ENCODE measurements at regions not wholly inside any gene's neighbourhood (a gene's known extent, or its start where the extent isn't known, plus 50 kb on each side); places are given as distances from the start of the nearest gene placed in this dataset.

- ATAC-seq = no peak
Measured at GRCh38 chr12:91566328-91567099, 383.9 kb upstream of the DCN start.

DNA sequence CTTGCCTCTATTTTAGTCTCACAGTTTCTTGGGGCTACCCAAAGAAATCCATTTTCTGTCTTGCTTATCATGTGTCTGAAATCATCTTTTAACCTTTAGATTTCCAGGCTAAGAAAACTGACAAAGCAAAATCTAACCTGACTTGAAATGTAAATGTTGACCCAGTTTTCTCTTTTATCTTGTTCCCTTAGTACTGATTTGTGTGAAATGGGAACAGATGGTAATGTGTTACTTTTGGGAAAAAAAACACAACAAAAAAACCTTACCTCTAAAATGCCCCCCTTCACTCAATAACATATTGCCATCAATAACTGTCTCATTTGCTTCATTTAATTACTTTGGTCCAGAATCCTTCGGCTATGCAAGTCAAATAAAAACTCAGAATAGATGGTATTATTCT, 383.2 kb upstream of the DCN start:
- no peak for ATAC-seq

GRCh38 chr12:91565246-91565645, 382.6 kb upstream of the DCN start:
- ATAC-seq = peak in 1 of 2 donors; percentile 30

GRCh38 chr12:91563011-91563765, 380.6 kb upstream of the DCN start:
- no peak for ATAC-seq

- peak; percentile 76 to 78 for ATAC-seq
Measured at GRCh38 chr12:91562476-91562875, 379.9 kb upstream of the DCN start.

GRCh38 chr12:91561958-91562325, 379.3 kb upstream of the DCN start:
- ATAC-seq = no peak

GRCh38 chr12:91561301-91561957, 378.8 kb upstream of the DCN start:
- no peak for ATAC-seq

DNA sequence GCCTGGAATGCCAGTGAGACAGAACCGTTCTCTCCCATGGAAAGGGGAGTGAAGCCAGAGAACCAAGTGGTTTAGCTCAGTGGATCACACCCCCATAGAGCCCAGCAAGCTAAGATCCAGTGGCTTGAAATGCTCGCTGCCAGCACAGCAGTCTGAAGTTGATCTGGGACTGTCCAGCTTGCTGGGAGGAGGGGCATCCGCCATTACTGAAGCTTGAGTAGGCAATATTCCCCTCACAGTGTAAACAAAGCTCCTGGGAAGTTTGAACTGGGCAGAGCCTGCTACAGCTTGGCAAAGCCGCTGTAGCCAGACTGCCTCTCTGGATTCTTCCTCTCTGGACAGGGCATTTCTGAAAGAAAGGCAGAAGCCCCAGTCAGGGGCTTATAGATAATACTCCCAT, 374.3 kb upstream of the DCN start:
- ATAC-seq = no peak

- no peak for ATAC-seq
Measured at GRCh38 chr12:91555436-91556415, 373.1 kb upstream of the DCN start.

DNA sequence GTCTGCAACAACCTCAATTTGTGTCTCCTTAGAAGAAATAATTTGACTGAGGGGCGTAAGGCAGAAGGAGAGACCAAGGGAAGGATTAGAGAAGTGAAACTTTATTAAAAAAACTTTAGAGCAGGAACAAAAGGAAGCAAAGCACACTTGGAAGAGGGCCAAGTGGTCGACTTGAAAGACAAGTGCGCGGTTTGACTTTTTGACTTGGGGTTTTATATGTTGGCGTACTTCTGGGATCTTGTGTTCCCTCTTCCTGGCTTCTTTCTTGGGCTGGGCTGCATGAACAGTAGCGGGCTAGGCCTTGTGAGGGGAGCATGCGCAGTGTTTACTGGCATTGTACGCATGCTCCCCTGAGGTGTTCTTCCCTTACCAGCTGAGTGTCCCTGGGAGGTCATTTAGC, 369.3 kb upstream of the DCN start:
- ATAC-seq = no peak

DNA sequence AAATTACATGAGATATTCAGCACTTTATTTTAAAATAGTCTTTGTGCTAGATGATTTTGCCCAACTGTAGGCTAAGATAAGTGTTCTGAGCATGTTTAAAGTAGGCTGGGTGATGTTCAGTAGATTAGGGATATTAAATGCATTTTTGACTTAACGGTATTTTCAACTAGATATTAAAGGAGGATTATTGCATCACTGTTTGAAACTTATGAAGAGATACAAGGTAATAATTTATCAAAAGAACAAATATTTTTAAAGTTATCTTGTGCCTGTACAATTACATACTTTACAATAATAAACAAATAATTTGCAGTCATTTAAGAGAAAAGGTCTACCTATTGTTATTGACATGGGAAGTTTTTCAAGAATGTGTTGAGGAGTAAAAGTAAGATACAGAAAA, 368.6 kb upstream of the DCN start:
- no peak for ATAC-seq

DNA sequence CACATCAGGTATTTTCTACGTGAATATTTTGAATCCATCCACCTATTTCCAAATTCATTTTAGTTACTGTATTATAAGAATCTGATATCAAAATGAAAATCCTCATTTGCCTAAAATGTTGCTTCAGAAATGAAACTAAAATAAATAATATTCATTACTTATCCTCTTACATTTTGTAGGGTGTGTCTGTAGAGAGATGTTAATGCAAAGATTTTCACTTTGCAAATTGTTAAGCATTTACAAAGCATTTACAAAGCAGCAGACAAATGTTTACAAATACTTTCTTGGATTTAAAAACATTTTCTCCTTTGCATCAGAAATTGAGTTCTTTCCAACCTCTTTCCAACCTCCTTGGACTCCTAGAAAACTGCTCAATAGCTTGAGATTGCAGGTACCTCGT, 360.0 kb upstream of the DCN start:
- ATAC-seq = no peak

DNA sequence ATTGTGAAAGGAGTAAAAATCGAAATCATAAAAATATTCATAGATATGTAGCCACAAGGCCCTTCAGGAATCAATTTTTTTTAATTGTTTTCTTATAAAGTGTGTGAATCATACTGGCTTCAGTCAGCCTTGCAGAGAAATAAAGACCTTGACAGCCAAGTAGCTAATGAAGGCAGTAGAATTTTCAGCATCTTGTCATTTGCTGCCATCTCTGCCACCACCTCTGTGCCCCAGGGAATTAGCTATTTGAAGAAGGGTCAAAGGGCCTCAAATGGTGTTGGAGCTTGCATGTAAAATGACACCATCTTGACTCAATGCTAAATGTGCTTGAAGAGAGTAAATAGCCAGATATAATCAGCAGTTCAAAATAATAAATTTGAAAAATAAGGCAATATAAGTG, 359.4 kb upstream of the DCN start:
- no peak for ATAC-seq

- ATAC-seq = no peak
Measured at GRCh38 chr12:91538418-91538817, 355.8 kb upstream of the DCN start.

- no peak for ATAC-seq
Measured at GRCh38 chr12:91533366-91533765, 350.7 kb upstream of the DCN start.

GRCh38 chr12:91529829-91530228, 347.2 kb upstream of the DCN start:
- ATAC-seq = no peak

- no peak for ATAC-seq
Measured at GRCh38 chr12:91523831-91524230, 341.2 kb upstream of the DCN start.

- no peak for ATAC-seq
Measured at GRCh38 chr12:91516695-91517047, 334.1 kb upstream of the DCN start.

DNA sequence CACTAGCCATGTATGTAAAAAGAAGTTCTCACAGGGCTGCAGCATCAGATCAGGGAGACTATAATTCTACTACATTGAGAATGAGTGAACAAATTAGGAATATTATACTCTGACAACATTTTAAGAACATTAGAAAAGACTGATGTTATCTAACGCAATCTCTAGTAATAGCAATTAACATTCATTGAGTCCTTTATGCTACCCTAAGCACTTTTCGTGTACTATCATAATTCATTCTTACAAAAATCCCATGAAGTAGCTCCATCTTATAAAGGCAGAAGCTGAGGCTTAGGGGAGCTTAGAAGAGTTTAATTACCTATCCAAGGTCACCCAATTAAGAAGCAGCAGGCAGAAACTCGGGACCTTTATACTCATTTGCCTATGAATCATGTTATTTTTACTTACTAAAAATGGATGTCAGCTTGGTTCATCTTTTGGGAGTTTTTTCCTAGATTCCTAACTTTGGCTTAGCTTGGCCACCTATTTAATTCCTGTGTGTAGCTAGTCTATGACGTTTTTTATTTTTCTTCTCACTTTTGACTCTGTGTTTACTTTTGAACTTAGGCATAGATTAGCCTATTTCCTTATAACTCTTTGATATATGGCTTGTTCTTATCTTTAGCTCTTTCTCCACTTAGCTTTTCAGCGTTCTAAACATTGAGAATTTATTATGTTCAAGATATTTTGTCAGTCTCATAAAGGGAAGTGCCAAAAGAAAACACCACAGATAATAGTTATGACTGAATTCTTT, 333.5 kb upstream of the DCN start:
- no peak for ATAC-seq

- no peak for ATAC-seq
Measured at GRCh38 chr12:91513313-91513712, 330.7 kb upstream of the DCN start.

- no peak for ATAC-seq
Measured at GRCh38 chr12:91511795-91512420, 329.3 kb upstream of the DCN start.

DNA sequence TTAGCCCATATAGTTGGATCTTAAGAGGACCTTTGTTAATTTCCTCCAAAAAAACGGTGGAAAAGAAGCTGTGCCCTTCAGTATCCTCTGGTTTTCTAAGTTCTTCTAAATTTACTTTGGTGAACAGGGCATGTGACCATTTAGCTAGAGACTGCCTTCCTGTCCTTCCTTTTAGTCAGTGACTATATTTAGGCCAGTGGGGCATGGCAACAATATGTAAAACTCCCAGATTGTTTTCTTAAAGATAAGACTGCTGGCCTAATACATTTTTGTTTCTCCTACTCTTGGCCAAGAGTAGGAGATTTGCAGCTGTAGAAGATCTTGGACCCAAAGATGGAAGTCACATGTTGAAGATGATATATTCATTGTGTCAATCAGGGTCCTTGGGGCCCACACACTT, 325.1 kb upstream of the DCN start:
- ATAC-seq = no peak
